Activated CD4-positive, alpha-beta T cell treated with anti-CD3 and anti-CD28 coated beads for 48 hours (primary cell): ENCODE measurements at regions not wholly inside any gene's neighbourhood (a gene's known extent, or its start where the extent isn't known, plus 50 kb on each side); places are given as distances from the start of the nearest gene placed in this dataset.
"Not testable (repeated sequence)": the region's sequence is repeated elsewhere in the genome, so short reads cannot be mapped to it uniquely, and the experiment has no call there.

Experiments
- DNase-seq: peaks from one replicate; pipeline ENCODE4 v3.0.0-alpha.2; 2020

DNA sequence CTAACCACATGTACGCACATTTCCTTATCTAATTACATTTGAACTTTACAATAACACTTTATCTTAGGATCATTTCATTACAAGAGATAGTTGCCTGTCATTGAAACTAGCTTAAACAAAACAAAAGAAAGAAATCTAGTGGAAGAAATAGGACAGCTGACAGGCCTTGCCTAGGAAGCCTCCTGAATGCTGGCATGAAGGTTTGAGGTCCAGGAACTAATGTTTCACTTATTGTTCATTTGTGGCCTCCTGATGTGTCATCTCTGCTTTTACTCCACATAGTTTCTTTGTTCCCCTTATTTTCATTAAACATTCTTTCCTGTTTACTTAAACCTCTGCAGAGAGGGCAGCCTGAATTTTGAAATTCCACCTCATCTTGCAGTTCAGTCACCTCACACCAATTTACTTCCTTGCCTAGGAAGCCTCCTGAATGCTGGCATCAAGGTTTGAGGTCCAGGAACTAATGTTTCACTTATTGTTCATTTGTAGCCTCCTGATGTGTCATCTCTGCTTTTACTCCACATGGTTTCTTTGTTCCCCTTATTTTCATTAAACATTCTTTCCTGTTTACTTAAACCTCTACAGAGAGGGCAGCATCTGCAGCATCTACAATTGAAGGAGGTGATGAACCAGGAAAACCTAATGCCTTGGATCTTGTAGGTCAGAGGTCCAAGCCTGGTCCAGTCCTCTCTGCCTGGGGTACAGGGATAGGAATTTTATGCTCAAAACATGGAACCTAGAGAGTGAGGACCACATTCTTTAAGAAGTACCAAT is 319.2 kb downstream of the SPATA31A1 start:
- not testable (repeated sequence) for DNase-seq

DNA sequence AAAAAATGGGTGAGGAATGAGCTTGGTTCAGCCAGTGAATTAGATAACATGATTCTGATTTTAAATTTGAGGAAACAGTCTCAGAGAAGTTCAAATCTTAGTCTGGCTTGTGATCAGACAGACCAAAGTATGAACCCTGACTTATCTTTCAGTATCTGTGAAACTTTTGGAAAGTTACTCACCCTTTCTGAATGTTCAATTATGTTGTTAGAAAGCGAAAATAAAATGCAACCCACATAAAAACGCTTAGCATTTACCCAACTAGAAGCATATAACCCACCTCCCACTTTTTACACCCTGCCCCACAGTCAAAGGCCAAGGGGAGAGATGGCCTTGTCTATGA is 319.7 kb downstream of the SPATA31A1 start:
- not testable (repeated sequence) for DNase-seq

DNA sequence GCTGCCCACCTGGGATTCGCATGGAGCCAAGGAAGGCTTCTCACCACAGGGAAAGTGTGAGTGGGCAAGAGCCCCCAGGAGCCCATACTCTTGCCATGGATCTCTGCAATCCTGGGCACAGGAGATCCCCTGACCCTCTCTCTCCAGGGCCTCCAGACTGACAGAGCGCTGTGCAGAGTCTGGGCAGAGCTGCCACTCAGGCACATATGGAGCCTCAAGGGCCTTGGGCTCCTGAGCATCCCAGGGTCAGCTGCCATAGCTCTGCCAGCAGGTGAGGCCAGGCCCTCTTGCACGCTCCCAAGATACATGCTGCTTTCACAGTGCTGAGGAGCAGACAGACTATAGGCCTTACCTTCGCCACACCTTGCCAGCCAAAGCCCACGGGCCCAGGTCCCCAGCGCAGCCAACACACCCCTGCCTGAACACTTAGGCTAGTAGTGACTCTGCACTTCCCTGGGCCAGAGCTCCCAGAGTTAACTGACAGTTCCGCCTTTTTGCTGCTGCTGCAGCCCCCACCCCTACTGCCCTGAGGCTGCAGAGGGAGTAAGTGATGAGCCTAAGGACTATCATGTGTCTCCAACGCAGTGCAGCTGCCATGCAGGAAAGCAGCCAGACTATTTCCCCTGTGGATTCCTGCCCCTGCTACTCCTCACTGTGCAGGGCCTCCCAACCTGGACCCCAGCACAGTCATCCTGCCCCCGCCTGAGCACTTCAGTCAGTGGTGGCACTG is 323.2 kb downstream of the SPATA31A1 start:
- not testable (repeated sequence) for DNase-seq

DNA sequence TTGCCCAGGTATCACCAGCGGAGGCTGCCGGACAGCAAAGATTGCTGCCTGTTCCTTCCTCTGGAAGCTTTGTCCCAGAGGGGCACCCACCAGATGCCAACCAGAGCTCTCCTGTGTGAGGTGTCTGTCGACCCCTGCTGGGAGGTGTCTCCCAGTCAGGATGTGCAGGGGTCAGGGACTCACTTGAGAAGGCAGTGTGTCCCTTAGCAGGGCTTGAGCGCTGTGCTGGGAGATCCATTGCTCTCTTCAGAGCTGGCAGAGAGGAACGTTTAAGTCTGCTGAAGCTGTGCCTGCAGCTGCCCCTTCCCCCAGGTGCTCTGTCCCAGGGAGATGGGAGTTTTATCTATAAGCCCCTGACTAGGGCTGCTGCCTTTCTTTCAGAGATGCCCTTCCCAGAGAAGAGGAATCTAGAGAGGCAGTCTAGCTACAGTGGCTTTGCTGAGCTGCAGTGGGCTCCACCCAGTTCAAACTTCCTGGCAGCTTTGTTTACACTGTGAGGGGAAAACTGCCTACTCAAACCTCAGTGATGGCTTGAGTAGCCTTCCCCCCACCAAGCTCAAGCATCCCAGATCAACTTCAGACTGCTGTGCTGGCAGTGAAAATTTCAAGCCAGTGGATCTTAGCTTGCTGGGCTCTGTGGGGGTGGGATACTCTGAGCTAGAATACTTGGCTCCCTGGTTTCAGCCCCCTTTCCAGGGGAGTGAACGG is 325.4 kb downstream of the SPATA31A1 start:
- DNase-seq: not testable (repeated sequence)

DNA sequence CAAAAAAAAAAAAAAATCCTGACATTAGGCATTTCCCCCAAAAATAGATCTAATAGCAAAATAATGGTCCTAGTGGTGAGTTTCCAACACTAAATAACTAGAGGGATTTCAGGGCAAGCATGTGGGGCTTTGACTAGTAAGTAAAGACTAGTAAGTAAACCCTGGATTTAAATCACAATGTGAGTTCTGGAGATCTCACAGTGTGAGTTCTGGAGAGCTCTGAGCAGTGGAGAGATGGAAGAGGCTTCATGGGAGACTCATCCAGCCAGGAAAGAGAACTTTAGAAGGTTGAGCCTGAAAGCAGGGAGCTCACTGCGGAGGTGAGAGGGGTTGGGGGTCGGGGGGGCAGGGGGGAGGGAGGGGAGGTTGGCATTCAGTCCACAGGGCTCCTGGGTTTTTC is 373.4 kb downstream of the SPATA31A1 start:
- not testable (repeated sequence) for DNase-seq

DNA sequence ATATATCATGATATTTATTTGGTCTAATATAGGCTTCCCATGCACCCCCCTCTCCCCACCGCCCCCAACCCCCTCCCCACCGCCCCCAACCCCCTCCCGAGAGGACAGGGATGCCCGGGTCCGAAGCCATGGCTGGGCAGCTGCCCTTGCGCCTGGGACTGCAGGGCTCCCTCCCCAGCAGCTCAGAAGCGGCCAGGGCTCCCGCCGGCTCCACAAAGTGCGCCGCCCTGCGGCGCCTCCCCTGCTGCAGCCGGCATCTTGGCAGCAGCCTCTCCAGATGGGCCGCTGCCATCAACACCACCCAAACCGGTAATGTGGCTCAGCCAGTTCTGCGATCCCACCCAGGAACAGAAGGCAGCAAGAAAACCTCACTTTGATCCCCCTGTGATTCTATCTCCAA is 389.4 kb downstream of the SPATA31A1 start:
- not testable (repeated sequence) for DNase-seq

DNA sequence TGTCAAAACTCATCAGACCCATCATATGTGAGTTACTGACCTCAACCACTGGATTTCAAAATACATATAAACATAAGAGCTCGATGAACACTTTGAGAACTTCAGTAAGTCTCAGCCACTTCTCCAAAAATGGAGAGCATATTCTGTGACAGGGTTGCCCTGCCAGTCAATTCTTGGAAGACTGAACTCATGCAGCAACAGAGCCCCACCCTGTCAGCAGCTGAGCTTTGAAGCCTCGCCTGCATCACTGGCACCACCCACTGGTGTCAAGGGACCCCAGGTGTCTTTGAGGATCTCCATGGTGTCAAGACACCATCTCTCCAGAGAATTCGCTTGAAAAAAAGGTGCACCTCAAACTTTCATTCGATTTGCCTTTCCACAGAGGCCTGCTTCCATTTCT is 420.1 kb downstream of the SPATA31A1 start:
- not testable (repeated sequence) for DNase-seq

DNA sequence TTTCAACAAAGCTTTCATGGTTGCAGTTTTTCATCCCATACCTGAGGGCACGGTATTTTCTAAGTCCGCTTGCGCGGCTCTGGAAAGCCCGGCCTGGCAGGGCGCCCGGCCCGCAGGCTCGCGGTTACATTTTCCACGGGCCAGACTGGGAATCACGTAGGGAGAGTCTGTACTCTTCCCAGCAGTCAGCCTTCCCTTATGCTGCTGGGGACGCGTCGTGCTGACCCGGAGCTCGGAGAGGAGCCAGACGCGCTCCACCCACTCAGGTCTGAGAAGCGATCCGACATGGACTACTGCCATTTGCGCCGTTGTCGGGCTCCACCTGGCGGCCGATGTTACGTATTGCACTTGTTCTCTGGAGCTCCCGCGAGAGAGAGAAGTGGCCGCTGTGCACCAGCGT is 435.9 kb downstream of the SPATA31A1 start:
- DNase-seq: not testable (repeated sequence)

DNA sequence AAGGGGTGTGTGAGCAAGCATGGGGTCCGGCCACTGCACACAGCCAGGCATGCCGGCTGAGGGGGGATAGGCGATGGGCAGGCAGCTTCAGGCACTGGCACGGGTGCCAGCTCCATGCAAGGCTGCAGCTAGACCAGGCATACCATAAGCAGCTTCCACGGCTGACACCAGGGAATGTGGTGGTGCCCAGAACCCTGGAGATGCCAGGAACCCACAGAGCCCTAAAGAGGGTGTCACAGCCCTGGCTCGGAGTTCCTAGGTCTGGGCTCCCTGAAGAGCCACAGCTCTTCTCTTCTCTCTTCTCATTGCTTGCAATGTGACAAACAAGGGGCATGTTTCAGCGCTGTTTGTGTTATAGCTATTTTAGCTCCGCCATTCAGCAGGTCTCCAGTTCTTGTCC is 442.5 kb downstream of the SPATA31A1 start:
- not testable (repeated sequence) for DNase-seq

DNA sequence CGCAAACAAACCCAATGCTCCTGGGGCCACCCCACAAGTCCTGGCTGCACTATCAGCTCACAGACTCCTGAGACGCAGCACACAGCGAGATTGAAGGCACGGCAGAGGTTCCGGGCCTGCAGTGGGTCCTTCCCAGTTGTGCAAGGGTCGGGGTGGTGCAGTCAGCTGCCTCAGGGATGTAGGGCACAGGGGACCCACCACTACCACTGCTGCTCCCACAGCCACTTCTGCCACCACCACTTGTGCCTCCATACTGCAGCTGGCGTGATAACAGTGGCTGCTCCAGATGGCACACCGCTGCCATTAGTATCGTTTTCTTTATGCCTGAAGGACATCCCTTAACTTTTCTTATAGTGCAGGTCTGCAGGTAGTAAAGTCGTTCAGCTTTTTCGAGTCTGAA is 443.8 kb downstream of the SPATA31A1 start:
- not testable (repeated sequence) for DNase-seq

DNA sequence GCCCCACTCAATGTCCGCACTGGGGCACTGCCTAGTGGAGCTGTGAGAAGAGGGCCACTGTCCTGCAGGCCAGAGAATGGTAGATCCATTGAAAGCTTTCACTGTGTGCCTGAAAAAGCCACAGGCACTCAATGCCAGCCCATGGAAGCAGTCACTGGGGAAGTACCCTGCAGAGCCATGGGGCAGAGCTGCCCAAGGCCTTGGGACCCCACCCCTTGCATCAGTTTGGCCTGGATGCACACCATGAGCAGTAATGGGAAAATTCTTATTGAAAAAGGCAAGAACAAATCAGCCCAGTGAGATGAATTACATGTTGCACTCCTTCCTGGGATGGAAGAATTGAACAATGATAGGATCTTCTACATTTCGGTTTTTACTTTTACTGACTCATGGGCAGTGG is 447.1 kb downstream of the SPATA31A1 start:
- not testable (repeated sequence) for DNase-seq

DNA sequence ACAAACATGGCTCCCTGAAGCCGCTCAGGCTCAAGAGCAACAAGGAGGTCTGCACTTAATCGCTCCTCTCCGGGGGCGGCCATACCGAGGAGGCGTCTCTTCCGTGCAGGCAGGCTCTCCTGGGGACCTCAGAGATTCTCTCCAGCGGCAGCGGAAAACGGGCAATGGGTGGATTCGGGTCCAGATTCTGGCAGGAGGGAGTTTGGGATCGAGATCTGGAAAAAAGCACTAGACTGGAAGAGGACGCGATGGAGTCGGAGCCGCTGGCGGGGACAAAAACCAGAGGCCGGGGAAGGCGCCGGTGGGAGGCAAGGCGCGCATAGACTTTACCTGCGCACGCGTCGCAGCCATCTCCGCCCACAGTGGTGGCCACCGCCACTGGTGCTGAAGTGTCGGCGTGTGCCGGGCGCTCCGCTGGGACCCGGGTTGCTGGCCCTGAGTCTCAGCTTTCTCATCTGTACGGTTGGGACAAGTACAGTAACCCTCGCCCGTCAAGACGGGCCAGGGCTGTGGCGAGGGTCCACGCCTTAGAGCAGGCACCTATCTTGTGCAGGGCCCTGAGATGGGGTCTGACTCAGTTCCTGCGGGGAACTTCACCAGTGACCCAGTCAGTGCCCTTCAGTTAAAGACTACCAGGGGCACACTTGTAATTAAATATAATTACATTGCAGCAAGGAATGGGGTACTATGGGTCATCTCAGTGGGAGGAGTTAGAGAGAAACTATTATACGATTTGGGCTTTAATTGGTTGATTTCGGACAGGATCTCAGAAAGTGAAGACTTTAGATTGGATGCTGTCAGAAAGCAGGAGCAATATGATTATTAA is 454.1 kb downstream of the SPATA31A1 start:
- DNase-seq: peak; percentile 66

DNA sequence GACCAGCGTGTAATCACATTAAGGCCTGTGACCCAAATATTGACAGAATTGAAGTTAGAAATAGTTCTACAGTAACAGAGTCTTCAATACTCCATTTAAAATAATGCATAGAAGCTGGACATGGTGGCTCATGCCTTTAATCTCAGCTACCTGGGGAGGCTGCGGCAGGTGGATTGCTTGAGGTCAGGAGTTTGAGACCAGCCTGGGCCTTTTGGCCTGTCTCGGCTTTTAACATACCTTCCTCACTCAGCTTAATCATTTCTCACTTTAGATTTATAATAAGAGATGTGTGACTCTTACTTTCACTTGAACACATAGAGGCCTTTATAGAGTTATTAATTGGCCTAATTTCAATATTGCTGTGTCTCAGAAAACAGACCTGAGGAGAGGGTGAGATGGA is 454.9 kb downstream of the SPATA31A1 start:
- not testable (repeated sequence) for DNase-seq

DNA sequence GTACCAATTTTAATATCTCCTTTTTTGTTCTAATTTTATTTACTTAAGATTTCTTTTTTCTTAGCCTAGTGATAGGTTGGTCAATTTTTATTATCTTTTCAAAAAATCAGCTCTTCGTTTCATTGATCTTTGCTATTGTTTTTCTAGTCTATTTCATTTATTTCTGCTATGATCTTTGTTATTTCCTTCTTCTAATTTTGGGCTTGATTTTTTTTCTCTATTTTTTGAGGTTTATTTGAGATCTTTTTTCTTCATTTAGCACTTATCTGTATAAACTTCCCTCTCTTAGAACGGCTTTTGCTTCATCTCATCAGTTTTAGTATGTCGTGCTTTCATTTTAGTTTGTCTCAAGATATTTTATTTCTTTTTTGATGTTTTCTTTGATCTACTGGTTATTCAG is 456.1 kb downstream of the SPATA31A1 start:
- not testable (repeated sequence) for DNase-seq

DNA sequence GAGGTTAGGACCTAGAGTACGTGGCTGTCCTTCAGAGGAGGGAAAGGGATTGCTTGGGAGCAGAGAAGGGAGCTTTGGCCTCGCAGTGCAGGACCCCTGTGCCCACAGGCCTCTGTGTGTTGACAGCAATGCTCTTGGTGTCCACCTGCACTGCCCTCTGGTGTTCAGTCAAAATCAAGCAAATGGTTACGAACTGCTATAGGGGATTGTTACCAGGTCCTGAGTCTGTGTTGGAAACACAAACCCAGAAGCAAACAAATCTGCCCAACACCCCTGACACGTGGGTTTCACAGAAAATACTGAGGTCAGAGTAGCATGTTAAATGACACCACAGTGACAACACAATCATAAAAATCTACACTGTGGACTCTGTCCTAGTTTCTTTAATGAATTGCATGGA is 473.0 kb downstream of the SPATA31A1 start:
- DNase-seq: not testable (repeated sequence)
